CD4-positive, alpha-beta T cell treated with Interleukin-4 for 1 hour (primary cell): ENCODE measurements at regions not wholly inside any gene's neighbourhood (a gene's known extent, or its start where the extent isn't known, plus 50 kb on each side); places are given as distances from the start of the nearest gene placed in this dataset.
"Not testable (repeated sequence)": the region's sequence is repeated elsewhere in the genome, so short reads cannot be mapped to it uniquely, and the experiment has no call there.

Experiments
- DNase-seq, 2 donors: peaks; one replicate each; pipeline ENCODE4 v3.0.0-alpha.2; 2020 to 2022

GRCh38 chr5:92760550-92760949 is 820.5 kb downstream of the NR2F1-AS1 start:
- no peak for DNase-seq

- DNase-seq, result no peak
These were observed 822.5 kb downstream of the NR2F1-AS1 start for GRCh38 chr5:92758552-92758951.

GRCh38 chr5:92749943-92750342 is 831.1 kb downstream of the NR2F1-AS1 start:
- DNase-seq, result no peak

- no peak for DNase-seq
These were observed 832.8 kb downstream of the NR2F1-AS1 start for GRCh38 chr5:92748072-92748676.

GRCh38 chr5:92741906-92742305 is 839.1 kb downstream of the NR2F1-AS1 start:
- DNase-seq, result no peak

GRCh38 chr5:92734211-92734940 is 846.6 kb downstream of the NR2F1-AS1 start:
- no peak for DNase-seq

GRCh38 chr5:92730486-92730885 is 850.5 kb downstream of the NR2F1-AS1 start:
- no peak for DNase-seq

- no peak for DNase-seq
These were observed 851.9 kb downstream of the NR2F1-AS1 start for GRCh38 chr5:92729088-92729487.

- no peak for DNase-seq
These were observed 865.0 kb downstream of the NR2F1-AS1 start for GRCh38 chr5:92715946-92716520.

- DNase-seq, result no peak
These were observed 867.2 kb downstream of the NR2F1-AS1 start for GRCh38 chr5:92713826-92714225.

- DNase-seq, result no peak
These were observed 867.7 kb downstream of the NR2F1-AS1 start for GRCh38 chr5:92713335-92713743.

GRCh38 chr5:92711956-92712355 is 869.1 kb downstream of the NR2F1-AS1 start:
- no peak for DNase-seq

GRCh38 chr5:92704590-92704989 is 876.4 kb downstream of the NR2F1-AS1 start:
- DNase-seq, result no peak

GRCh38 chr5:92703976-92704375 is 877.0 kb downstream of the NR2F1-AS1 start:
- no peak for DNase-seq

GRCh38 chr5:92695123-92696003 is 885.7 kb downstream of the NR2F1-AS1 start:
- no peak for DNase-seq

- no peak for DNase-seq
These were observed 887.0 kb downstream of the NR2F1-AS1 start for GRCh38 chr5:92694067-92694466.

- not testable (repeated sequence) for DNase-seq
These were observed 889.1 kb downstream of the NR2F1-AS1 start for GRCh38 chr5:92691955-92692354.

GRCh38 chr5:92687821-92688722 is 892.9 kb downstream of the NR2F1-AS1 start:
- DNase-seq, result no peak

GRCh38 chr5:92678640-92679039 is 902.4 kb downstream of the NR2F1-AS1 start:
- DNase-seq, result no peak

GRCh38 chr5:92676215-92677165 is 904.5 kb downstream of the NR2F1-AS1 start:
- DNase-seq, result no peak

- no peak for DNase-seq
These were observed 906.7 kb downstream of the NR2F1-AS1 start for GRCh38 chr5:92674321-92674720.
